ENCODE measurements at regions not wholly inside any gene's neighbourhood (a gene's known extent, or its start where the extent isn't known, plus 50 kb on each side); places are given as distances from the start of the nearest gene placed in this dataset.
A peak's percentile ranks its signal among the peaks of the same experiment; 100 is the strongest.

GRCh38 chr14:39843881-39844280 is 411.6 kb upstream of the FBXO33 start:
- DNase-seq = no peak

- no peak for DNase-seq
These were observed 408.9 kb upstream of the FBXO33 start for GRCh38 chr14:39841088-39841487.

GRCh38 chr14:39827901-39828655 is 395.8 kb upstream of the FBXO33 start:
- DNase-seq = no peak

GRCh38 chr14:39812532-39813320 is 380.5 kb upstream of the FBXO33 start:
- DNase-seq = no peak

- no peak for DNase-seq
These were observed 375.0 kb upstream of the FBXO33 start for GRCh38 chr14:39807271-39807670.

GRCh38 chr14:39784461-39784860 is 352.2 kb upstream of the FBXO33 start:
- no peak for DNase-seq

- DNase-seq = no peak
These were observed 349.2 kb upstream of the FBXO33 start for GRCh38 chr14:39781466-39781865.

- DNase-seq = no peak
These were observed 341.3 kb upstream of the FBXO33 start for GRCh38 chr14:39773387-39774126.

GRCh38 chr14:39772627-39773026 is 340.4 kb upstream of the FBXO33 start:
- no peak for DNase-seq

GRCh38 chr14:39768589-39768988 is 336.4 kb upstream of the FBXO33 start:
- DNase-seq = no peak

GRCh38 chr14:39766397-39767000 is 334.3 kb upstream of the FBXO33 start:
- DNase-seq = no peak

- no peak for DNase-seq
These were observed 333.4 kb upstream of the FBXO33 start for GRCh38 chr14:39765676-39766075.

GRCh38 chr14:39763402-39763890 is 331.2 kb upstream of the FBXO33 start:
- no peak for DNase-seq

- DNase-seq = peak; percentile 32
These were observed 330.6 kb upstream of the FBXO33 start for GRCh38 chr14:39762576-39763401.

GRCh38 chr14:39755269-39755878 is 323.1 kb upstream of the FBXO33 start:
- no peak for DNase-seq

- no peak for DNase-seq
These were observed 308.2 kb upstream of the FBXO33 start for GRCh38 chr14:39740454-39740853.

GRCh38 chr14:39739796-39740195 is 307.6 kb upstream of the FBXO33 start:
- DNase-seq = no peak

GRCh38 chr14:39734306-39734705 is 302.1 kb upstream of the FBXO33 start:
- DNase-seq = no peak

- DNase-seq = no peak
These were observed 301.5 kb upstream of the FBXO33 start for GRCh38 chr14:39733741-39734140.

GRCh38 chr14:39731912-39732311 is 299.7 kb upstream of the FBXO33 start:
- DNase-seq = no peak

GRCh38 chr14:39726563-39726962 is 294.3 kb upstream of the FBXO33 start:
- DNase-seq = no peak
